ENCODE measurements at regions not wholly inside any gene's neighbourhood (a gene's known extent, or its start where the extent isn't known, plus 50 kb on each side); places are given as distances from the start of the nearest gene placed in this dataset.

GRCh38 chr5:124806373-124807077, 60.1 kb upstream of the ZNF608 start:
- CTCF ChIA-PET, result interaction anchor here (1.4 to 1.6 kb wide), 2 partner anchors 9 to 12 kb away, joined by 4 read pairs; no protein-coding TSS in a partner anchor

GRCh38 chr5:124808842-124809268, 62.4 kb upstream of the ZNF608 start:
- TF ChIP-seq CTCF (IDR thresholded peaks at IDR 0.05; ENCODE audit: control extremely low read depth, extremely low read depth, low read depth, missing control alignments), result no peak
- CTCF ChIA-PET, result interaction anchor here (0.7 to 1.2 kb wide), 3 partner anchors 11 to 24 kb away, joined by 3 read pairs; no protein-coding TSS in a partner anchor
- POLR2A ChIA-PET, result no interaction called here
- DNase-seq (ENCODE audit: extremely low spot score), result no peak

More at GRCh38 chr5:124806373-124807077, 60.1 kb upstream of the ZNF608 start:
- POLR2A ChIA-PET, result no interaction called here
- no peak for DNase-seq (ENCODE audit: extremely low spot score)
- no peak for TF ChIP-seq CTCF (IDR thresholded peaks at IDR 0.05; ENCODE audit: control extremely low read depth, extremely low read depth, low read depth, missing control alignments)

DNA sequence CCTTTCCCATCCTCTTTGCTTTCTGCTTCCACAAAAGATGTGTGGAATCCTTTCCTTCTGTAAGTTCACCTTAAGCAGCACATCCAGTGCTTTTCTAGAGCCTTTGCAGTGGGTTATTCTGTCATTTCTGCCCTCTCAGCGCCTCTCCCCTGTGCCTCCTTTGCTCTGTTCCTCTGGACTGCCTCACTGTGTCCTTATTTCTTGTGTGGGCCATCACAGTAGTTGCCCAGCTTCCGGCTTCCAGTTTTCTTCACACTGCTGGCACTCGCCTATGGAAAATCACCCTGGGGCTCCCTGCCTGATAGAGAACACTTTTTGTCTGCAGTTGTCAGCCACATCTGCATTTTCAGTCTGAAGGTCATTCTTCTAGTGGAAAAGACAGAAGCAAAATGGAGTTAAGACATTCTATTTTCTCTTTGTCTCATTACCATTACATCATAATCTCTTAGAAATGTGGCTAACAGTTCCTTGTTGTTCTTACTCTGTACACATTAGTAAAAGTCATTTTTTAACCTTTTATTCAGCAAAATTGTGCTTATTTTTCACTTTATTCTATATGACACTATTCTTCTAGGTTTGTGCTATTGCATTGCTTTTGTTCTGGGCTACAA, 64.1 kb upstream of the ZNF608 start:
- CTCF ChIA-PET, result interaction anchor here (0.7 to 1.0 kb wide), 2 partner anchors 8 to 26 kb away, joined by 3 read pairs; no protein-coding TSS in a partner anchor
- TF ChIP-seq CTCF (IDR thresholded peaks at IDR 0.05; ENCODE audit: control extremely low read depth, extremely low read depth, low read depth, missing control alignments), result no peak
- POLR2A ChIA-PET, result no interaction called here
- no peak for DNase-seq (ENCODE audit: extremely low spot score)

- CTCF ChIA-PET, result no interaction called here
Observed at GRCh38 chr5:124812771-124813358, 66.4 kb upstream of the ZNF608 start.

DNA sequence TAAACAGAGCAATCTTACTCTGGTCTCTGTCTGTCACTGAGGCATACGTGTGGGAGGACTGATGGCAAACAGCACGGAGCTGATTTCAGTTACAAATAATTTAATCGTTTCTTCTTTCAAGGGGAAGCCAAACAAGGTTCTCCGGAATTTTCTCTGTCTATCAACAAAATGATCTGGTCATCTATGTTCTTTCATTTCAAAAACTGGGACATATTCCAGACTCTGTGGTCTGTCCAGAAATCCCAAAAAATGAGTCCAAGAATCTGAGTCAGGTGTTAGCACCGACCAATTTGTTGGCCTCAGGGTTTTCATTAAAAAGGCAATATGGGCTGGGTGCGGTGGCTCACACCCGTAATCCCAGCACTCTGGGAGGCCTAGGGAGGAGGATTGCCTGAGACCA, 69.9 kb upstream of the ZNF608 start:
- DNase-seq (ENCODE audit: extremely low spot score), result no peak
- no peak for TF ChIP-seq CTCF (IDR thresholded peaks at IDR 0.05; ENCODE audit: control extremely low read depth, extremely low read depth, low read depth, missing control alignments)
- POLR2A ChIA-PET, result no interaction called here
- CTCF ChIA-PET, result interaction anchor here (0.8 to 1.1 kb wide), 2 partner anchors 9 to 14 kb away, joined by 3 read pairs; no protein-coding TSS in a partner anchor

More at GRCh38 chr5:124812771-124813358, 66.4 kb upstream of the ZNF608 start:
- no peak for TF ChIP-seq CTCF (IDR thresholded peaks at IDR 0.05; ENCODE audit: control extremely low read depth, extremely low read depth, low read depth, missing control alignments)
- no peak for DNase-seq (ENCODE audit: extremely low spot score)
- POLR2A ChIA-PET, result no interaction called here

GRCh38 chr5:124819201-124819600, 72.8 kb upstream of the ZNF608 start:
- no peak for TF ChIP-seq CTCF (IDR thresholded peaks at IDR 0.05; ENCODE audit: control extremely low read depth, extremely low read depth, low read depth, missing control alignments)
- POLR2A ChIA-PET, result no interaction called here
- DNase-seq (ENCODE audit: extremely low spot score), result no peak
- CTCF ChIA-PET, result interaction anchor here (1.1 to 1.5 kb wide), 2 partner anchors 9 to 12 kb away, joined by 3 to 4 read pairs; no protein-coding TSS in a partner anchor

Measured in GM10248 (cell line).